Amniotic epithelial cell (primary cell): ENCODE measurements at regions not wholly inside any gene's neighbourhood (a gene's known extent, or its start where the extent isn't known, plus 50 kb on each side); places are given as distances from the start of the nearest gene placed in this dataset.
A peak's percentile ranks its signal among the peaks of the same experiment; 100 is the strongest.
"Not testable (repeated sequence)": the region's sequence is repeated elsewhere in the genome, so short reads cannot be mapped to it uniquely, and the experiment has no call there.

Experiments used
- DNase-seq: peaks from one replicate; pipeline ENCODE4 v3.0.0-alpha.2; 2010; ENCODE audit warnings: low read depth

DNA sequence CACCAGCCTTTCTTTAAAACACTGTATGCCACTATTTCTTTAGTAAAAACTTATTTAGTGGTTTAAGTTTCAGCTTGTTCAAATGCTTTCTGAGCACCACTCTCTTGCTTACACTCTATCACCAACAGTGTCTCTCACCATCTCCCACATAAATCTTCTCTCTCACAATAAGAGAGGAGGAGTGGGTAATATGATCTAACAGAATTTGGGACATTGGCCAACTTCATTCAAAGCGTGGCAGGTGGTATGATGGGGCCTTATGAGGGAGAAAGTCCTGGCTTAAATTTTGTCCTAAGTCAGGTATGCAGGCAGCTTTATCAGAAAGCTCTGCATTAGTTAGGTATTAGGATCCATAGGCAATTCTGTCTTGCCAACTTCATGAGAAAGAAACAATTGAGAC lies 1132.5 kb downstream of the TUSC7 start:
- DNase-seq: no peak

DNA sequence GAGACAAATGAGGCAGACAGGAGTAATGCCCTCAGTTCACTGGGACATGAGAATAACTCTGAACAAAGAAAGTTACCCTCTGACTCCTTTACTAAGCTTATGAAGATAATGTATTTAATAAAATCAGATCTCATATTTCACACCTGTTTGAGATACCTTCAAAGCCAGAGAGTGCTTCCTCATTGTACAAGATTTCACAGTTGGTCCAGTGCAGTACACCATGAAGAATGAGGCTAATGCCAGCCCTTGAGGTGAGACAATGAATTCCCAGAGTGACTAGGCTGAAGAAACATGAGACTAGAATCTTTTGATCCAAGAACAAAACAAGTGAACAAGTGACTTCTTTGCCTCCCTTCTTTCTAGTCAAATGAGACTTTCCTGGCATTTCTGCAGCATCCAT lies 1133.8 kb downstream of the TUSC7 start:
- no peak for DNase-seq

DNA sequence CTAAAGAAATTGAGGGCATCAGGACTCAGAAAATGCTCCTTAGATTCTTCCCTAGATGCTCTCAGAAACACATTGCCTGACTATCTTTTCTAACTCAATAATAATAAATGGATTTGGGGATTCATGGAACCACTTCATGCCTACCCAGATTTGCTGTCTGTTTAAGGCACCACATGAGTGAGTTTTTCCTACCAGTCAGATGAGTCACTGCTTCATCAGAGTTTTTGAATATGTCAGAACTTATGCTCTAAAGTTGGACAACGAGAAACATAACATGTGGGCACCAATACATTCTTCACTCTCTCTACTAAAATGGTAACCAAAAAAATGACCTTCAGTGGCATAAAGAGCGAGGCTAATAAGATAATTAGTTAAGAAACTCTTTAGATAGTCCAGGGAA lies 1135.1 kb downstream of the TUSC7 start:
- peak; percentile 9 for DNase-seq

DNA sequence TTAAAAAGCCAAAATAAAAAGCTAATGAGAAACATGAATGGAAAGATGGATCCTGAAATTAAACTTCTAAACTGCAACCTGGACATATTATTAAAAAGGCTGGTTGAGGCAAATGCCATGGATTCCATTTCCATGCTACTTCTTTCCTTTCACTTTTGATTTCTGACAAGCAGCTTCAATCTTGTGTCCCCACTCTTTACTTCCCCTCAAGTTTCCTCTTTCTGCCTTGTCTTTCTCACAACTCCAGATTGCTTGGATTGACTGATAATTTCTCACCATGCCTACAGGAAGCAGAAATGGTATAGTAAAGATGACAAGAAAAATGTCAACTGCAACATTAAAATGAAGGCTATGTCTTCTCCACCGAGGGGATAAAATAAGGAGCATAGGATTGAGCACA lies 1136.7 kb downstream of the TUSC7 start:
- no peak for DNase-seq

DNA sequence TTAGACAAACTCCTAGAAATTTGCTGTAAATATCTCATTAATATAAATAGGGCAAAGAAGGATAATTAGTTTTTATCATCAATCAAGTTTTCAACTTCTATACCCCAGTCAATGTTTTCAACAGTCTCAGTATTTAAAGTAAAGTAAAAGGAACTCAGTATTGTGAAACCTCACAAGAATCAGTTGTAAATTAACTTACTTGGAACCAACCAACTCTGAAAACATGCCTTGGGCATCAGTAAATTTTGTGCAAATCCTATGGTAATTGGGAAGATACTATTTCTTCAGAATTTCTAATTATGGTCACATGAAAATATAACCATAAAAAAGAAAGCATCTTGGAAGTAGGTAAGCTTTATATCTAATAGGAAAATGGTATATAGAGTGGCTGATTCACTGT lies 1139.0 kb downstream of the TUSC7 start:
- DNase-seq: no peak

DNA sequence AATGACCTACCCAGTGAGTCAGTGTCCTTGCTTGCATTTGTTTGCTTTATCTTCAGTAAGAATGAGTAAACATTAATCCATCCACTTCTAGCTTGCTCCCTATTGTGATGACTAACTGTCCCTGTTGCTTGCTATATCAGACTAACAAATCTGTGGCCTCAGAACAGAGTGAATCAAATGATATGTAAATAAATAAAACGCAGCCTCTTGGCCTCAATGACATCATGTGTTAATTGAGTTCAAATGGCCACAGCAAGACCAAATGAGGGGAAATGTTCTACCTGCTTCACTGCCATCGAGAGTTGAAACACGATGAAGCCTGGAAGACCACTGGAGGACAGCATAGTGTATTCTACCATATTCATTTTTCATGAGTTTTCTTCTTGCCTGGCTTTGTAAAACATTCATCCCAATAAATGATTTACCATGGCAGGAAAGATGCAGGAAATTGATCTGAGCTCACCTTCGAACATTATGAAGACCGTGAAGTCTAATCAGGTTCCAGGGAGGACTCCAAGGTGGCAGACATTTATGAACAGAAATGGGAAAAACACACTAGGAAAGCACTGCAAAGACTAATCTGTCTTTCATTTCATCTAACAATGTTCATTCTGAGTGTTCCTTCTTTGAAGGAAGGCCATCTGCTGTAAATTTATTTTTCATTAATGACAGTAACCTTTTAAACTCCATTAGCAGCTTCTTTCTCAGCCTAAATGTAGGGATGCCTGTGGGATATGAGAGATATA lies 1144.5 kb downstream of the TUSC7 start:
- DNase-seq: peak; percentile 75

DNA sequence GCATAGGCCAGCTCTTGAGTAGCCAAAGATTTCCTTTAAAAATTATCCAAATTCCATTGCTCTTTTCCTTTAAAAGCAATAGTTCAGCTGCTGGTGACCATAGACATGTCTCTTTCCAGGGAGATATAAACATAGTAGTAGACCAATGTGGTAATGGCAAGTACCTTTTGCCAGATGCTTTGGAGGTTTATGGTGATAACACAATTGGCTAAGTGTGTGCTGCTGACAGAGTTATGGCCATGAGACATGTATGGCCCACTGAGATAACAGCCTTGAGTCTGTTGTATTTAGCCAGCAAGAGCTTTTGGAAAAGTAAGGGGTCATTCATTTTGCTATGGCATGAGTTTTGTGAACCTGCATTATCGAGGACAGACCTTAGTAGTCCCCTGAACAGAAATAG lies 1146.8 kb downstream of the TUSC7 start:
- no peak for DNase-seq

DNA sequence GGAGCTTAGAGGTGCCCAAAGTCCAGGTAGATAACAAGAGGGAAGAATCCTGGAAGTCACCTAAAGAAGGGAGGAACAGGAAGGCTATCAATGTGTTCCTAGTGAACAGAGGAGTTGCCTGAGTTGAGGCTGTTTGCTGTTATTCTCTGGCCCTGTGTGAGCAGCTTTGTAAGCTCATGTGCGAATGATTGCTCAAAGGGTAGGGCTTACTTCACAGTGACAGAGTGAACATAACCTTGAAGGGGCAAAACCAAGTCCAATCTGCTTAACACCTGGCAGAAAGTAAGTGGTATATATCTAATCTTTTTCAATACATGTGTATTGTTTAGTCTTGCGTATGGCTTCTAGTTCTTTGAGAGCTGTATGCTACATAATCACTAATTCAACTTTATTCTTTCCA lies 1153.6 kb downstream of the TUSC7 start:
- no peak for DNase-seq

DNA sequence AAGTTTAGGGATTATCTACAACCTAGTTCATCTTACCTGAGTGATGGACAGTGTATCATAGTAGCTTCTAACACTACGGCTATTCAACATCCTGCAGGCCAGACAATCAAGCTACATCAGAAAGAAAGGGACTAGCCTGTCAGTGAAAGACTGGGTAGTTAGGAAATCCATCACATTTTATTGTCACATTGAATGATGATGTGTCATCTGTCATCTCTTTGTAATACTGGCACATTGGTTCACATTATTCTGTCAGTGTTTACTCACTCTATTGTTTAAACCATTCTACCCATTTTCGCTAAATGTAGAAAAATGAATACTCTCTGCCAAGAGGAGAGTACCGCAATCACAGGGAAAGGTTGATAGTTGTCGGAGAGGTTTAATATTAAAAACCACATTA lies 1155.8 kb downstream of the TUSC7 start:
- DNase-seq: no peak

DNA sequence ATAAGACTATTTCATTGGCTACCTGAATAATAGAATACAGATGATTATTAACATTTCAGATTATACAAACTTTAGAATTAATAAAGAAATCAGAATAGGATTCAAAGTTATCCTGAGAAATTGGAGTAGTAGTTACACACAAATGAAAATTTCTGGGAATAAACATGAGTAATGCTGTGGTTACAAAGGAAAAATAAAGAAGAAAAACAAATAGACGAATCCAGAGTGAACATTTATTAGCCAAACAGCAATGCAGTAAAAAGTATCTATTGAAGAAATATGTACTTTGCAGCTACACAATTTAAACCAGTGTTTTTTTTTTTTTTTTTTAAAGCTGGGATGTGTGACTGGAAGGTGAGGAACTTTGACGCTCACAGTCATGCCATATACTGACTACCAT lies 1159.2 kb downstream of the TUSC7 start:
- no peak for DNase-seq

DNA sequence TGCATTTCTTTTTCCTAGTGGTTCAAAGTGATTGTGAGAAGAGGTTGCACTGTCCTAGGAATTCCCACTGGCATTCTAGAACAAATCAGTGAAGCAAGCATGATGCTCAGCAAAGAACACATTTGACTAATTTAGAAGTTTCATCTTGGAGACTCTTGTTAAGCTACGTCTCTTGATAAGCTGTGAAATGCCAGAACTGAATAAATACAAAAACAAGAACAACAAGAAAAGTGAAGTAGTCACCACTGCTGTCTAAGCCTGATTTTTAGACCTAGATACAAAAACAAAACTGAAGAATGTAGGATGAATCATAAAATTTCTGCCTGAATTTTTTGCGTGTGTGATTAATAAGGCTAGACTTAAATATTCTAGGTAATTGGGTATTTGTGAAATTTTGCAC lies 1162.4 kb downstream of the TUSC7 start:
- DNase-seq: peak; percentile 22

DNA sequence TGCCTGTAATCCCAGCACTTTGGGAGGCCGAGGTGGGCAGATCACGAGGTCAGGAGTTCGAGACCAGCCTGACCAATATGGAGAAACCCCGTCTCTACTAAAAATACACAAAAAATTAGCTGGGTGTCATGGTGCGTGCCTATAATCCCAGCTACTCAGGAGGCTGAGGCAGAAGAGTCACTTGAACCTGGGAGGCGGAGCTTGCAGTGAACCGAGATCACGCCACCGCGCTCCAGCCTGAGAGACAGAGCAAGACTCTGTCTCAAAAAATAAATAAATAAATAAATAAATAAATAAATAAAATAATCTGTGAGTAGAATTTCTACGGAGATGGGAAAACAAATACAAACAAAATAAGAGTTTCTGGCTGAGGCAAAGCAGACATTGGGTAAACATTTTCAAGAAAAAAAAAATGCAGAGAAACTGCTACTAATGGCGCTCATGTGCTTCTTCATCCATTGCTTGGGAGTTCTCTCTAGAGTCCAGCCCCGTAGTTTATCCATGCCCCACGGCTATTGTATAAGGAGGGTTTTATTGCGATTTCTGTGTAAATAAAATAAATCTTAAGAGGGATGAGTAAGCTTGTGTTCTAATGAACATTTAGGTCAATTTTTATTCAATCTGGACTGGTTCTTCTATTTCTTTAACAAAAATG lies 1161.9 kb downstream of the IGSF11 start:
- not testable (repeated sequence) for DNase-seq

DNA sequence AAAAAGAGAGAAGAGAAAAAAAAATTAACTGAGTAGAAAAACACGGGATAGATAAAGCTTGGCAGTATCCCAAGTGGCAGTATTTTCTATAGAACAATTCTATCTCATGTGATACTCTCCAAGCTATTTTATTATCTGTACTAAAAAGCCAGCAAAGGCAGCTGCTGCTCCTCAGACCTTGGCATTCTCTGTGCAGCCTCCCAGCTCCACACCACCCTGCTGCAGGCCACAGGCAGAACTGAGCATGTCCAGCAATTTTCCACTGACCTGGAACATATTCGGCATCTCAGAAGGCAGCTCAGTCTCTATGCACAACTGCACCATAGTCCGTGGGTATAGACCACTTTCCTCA lies 1161.4 kb downstream of the IGSF11 start:
- DNase-seq: peak; percentile 6

DNA sequence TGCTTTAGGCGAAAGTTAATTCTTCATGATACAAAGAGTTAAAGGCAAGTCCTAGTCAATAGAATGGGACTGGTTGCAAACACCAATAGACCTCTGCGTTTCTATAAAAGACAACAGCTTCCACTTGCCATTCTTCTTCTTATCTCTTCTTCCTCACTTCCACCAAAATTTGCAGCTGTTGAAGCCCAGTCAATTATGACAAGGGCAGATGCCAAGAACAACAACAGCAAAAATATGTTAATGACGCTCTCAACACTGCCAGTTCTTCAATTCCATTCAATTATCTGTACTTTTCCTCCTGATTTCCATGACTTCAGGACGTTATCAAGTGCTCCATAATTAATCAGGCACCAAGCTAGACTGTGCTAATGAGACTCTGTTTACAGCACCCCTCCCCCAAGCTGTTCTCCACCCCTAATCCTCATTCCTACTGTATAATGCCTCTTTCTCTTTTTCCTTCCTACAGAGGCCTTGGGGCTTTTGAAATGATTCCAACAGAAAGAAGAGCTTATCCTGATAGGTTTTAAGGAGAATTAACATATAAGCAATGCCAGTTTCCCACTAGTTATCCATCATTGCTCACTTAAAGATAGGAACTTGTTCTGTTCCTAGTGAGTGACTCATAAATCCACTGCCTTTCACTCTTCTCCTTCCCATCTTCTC lies 1160.5 kb downstream of the IGSF11 start:
- peak; percentile 36 for DNase-seq

DNA sequence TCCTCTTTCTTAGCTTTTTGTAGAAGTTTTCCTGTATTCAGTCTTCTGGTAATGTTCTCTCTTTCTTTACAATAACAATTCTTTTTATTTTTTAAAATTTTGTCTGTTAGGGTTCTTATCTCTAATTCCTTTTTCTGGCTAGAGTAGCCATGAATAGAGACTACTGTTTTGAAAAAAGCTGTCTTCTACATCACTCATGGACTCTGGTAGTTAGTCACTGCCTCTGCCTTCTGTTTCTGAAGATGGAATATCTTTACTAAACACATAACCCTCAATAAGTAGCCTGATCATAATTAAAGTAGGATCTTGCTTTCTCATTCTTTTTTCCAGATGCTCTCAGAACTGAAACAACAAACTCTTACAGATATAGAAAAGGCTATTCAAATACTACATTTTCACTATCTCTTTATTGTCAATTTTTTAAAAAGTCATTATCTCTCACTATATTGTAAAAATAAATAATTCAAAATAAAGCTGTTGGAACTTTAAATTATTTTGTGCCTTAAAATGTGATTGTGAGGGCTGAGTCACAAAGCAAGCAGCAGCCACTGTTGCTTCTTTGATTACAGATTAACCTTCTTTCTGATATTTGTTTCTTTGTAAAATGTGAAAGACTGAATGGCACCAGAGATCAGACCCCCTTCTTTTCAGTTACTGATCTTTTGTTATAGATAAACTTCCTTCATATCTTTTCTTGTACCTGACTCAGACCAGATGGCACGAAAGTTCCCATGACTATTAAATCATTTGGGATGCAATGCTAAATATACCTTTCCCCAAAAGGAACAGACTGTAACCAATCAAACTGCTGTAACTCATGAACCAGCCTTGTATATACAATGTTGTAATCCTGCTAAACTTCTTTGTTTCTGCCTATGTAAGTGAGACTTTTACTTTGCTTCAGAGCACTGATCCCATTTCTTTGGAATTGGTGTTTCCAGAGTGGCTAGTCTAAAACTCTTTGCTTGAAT lies 1159.5 kb downstream of the IGSF11 start:
- DNase-seq: no peak

DNA sequence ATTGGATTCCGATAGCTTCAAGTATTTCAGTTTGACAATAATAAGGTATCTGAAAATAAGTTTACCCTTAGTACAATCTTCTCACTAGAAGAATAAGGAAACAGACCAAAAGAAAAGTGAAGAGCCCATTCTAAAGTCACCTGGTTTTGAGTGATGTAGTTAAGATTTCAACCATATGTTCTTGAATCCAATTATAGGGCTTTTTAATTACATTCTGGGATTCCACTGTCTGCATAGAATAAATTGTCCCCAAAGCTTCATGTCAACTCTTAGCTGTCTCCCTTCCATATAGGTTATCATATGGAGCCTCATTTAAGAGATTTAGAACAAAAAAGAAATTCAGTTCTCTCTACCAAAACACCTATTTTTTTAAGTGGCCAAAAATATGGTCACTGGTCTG lies 1158.8 kb downstream of the IGSF11 start:
- DNase-seq: no peak

DNA sequence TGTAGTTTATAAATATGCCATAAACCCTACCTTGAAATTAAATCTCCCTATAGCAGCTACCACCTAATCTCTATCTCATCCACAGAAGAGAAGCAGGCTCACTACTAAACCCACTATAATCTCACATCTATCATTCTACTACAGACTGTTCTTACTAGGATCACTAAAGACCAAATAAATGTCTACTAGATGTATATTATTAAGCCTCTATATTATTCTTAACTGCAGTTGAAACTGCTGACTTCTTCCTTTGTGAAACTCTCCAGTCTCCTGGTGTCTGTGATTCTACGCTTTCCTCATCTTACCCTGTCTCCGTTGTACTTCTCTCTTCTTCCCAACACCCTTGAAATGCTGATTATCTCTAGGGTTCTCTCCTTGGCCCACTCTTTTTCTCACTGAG lies 1154.0 kb downstream of the IGSF11 start:
- no peak for DNase-seq

DNA sequence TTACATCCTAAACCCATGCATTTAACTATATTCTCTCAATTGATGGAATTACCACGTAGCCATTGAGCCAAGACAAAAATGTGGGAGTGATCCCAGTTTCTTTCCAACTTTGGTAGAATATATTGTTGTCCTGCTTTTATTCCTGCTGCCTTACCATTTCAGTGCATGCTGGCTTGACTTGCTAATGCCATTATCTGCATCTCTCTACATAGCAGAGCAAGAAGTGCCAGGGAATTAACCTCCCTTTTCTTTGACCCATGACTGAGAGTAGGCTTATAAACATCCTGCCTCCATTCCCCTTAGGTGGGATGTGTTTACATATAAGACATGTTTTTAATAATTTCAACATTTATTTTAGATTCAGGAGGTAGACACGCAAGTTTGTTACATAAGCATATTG lies 1153.4 kb downstream of the IGSF11 start:
- no peak for DNase-seq

DNA sequence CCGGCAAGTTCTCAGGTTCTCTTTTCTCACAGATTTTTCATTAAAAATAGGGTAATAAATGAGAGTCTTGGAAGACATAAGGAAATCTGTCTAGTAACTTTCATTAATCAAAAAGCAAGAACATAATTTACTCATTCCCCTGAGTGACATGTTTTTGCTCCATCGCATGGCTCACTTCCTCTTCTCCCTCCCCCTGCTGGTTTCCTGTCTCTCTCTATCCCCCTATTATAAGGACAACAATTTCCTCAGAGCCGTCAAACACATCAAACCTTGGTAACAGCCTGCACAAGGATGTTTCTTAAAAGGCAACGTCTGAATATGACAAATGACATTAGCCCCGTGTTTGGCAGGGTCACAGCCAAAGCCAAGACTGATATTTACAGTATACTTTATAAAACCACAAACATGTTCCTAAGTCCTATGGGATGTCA lies 1149.6 kb downstream of the IGSF11 start:
- no peak for DNase-seq

DNA sequence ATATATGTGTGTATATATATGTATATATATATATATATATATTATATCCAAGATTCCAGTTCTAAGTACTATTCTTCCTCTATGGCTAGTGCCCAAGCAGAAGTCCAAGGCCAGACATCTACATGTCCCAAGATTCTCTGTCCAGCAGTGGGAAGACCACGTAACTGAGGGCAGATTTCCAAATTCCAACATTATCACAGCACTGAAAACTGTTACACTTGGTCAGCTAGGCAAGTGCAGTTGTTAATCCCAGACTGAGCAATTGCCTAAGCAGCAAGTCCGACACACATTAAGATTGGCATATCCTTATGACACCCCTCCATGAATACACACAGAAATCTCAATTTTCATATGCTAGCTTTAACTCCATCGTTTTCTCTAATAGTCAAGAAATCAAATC lies 1148.5 kb downstream of the IGSF11 start:
- DNase-seq: no peak

DNA sequence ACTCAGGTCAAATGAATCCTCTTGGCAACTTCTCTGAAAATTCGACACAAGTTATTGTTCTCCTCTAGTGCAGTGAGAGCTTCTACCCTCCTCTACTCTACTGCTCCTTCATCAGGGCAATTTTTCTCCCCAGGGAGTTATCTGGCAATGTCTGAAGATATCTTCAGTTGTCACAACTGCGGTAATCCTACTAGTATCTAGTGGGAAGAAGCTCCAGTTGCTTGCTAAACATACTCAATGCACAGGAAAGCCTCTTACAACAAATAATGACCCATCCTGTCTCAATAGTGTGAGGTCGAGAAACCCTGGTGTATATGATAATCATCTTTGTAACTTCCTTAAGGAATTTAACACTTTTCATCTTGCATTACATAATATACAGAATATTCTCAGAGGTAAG lies 1147.6 kb downstream of the IGSF11 start:
- DNase-seq: no peak

DNA sequence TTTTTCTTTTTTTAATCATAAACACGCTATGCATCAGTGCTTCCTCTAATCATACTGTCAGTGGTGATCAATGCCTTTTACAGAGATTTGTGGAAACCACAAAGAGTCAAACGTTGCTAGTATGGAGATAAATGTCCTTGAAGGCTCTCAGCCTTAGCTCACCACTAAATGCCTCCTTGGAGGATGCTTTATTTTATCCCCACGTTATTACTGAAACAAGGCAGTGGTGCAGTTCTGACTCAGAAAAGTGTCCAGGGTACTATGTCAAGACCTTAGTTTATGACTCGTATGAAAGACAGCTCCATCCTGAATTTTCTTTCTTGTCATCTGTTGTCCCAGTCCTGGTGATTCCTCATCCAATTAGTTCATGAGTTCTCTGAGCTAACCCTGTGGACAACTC lies 1146.7 kb downstream of the IGSF11 start:
- DNase-seq: peak; percentile 24
